NCI-H2196 treated with DMSO at 0.1 percent for 48 hours (cell line): ENCODE measurements at regions not wholly inside any gene's neighbourhood (a gene's known extent, or its start where the extent isn't known, plus 50 kb on each side); places are given as distances from the start of the nearest gene placed in this dataset.
A peak's percentile ranks its signal among the peaks of the same experiment; 100 is the strongest.

ENCODE experiments used
- DNase-seq: peaks from one replicate; lab custom pipeline; 2025; ENCODE audit not compliant: unreplicated experiment; lab: John Stamatoyannopoulos, UW

DNA sequence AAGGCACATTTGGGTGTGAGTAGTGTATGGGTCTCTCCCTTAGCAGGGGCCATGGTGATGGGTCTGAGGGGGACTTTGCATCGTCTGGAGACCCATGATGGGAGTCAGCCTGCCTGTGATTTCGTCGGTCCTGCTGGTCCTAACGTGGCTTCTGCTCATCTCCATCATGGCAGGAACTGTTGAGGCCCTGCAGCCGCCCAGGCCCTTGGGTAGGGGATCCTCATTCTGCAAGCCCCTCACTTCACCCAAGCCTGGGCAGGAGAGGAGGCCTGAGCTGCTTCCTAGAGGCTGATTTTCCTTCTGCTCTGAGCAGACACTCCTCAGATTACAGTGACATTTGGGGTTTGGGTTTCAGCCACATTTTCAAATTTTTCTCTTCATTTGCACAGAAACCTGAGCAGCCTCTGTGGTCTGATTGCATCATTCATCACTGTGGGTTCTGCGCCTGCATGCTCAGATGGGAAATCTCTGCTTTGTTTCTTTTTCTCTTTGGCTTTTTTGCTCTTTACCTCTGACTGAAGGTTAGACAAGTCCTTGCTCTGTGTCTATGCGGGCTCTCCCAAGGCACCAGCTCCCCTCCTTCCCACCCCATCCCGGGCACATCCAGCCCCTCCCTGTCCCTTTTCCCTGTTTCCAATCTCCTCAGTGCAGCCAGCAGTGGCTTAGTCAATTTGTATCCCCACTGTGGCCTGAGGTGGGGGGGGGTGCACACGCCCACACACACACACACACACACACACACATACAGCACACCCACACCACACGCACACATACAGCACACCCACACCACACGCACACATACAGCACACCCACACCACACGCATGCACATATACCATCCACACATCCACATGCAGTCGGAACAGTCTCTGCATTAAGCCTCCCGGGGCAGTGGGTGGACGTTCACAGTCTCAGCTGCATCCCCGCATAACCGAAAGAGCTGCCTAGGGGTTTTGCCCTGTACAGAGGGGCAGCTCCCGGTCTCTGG is 305.4 kb upstream of the HS6ST1 start:
- DNase-seq: peak; percentile 4

DNA sequence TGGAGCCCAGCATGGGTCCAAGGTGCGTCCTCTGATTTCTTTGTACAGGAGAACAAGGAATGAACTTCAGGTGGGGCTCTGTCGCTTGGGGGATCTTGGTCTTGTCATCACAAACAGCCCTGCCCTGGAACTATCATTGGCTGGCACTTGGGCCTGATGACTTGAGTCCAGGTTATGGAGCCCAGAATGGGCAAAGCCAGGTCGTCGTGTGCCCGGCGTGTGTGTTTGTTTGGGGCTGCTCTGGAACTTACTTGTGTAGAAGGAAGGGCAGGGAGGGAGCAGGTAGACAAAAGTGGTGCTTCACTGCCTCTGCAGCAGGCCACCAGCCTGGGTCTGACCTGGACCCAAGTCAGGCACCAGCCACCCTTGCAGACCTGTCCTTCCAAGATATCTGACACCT is 306.3 kb upstream of the HS6ST1 start:
- no peak for DNase-seq

DNA sequence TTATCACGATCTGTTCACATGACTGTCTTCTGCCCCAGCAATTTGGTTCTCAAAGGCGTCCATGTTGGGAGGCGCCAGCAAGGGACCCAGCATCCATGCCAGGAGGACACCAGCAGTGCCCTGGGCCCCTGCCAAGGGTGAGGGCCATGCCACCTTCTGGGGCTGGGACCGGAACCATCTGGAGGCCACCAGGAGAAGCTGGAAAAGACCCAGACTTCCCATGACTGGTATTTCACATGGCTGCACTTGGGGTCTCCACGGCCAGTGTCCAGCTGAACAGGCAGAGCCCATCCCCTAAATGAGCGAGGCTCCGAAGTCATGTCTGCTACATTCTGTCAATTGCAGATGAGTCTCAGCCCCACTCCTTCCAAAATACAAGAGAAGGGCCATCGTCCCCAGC is 306.8 kb upstream of the HS6ST1 start:
- DNase-seq: no peak

DNA sequence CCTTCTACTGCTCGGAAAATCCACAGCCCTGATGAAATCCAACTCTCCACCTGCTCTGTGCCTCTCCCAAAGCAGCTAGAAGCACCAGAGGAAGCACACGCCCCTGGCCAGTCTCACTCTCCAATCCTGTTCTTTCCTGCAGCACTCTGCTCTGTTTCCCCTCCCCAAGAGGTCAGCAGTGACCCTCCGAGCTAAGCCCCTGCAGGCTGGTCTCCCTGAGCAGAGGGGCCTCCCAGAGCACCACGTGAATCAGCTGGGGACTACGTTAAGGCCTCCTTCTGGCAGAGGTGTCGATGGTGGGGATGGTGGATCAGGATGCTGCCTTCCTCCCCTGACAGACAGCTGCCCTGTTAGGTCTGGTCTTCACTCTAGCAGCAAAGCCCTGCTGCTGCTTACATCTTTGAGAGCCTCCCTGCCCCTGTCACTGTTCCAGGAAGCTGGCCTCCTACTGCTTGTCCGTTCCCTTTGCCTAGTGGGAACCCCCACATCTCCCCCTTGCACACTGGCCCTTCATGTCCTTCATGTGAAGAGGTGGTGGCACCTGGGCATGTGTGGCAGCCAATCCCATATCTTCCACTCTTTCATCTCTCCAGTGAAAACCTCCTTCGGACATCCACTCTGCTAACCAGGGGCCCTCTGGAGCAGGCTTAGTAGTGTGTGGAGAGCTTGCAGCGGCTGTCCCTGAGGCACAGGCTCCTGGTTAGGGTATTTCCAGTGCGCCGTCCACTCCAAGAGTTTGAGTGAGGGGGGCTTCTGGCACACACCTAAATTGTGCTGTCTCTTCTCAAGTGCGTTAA is 307.5 kb upstream of the HS6ST1 start:
- no peak for DNase-seq

DNA sequence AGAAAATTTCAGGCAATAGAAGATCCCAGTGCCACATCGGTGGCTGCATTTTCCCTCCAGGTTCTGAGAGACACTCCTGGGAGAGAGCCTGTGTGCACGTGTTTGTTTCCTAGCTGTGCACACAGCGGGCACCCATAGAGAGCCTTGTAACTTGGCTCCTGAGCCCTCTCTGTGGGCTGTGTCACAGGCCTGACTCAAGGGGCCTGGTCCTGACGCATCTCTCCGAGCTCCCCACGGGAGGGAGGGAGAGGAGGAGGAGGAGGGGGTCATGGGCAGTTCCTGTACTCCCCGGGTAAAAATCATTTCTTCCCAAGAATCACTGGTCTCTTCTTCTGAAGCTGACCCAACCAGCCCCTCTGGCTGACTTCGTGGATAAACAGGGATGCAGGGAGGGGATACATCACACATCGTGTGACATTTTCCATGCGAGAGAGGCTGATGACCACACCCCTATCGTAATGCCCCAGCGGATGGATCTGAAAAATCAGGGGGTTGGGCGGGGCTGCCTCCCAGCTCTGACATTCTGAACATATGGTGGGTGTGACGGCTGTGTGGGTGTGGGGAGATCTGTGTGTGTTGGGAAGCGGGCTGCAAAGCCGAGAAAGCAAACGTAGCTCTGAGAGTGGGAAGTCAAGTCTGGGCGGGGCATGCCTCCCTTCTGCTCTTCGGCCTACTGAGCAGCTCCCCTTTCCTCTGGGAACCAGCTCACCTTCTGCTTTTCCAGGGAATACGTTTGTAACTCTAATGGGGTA is 308.3 kb upstream of the HS6ST1 start:
- no peak for DNase-seq

DNA sequence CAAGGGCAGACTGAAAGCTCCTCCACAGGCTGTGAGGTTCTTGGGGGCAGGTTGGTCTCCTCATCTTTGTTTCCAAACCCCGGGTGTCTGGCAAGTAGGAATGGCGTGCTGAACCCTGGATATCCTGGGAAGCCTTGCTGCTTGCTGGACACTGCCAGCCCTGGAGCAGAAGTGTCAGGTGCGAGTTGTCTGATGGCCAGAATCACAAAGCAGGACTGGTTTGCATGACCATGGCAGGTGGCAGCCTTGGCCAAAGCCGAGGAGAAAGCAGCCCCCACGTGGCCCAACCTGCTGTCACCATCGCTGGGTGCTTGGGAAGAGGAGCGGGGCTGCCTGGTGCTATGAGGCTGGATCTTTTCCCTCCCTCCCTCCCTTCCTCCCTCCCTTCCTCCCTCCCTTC is 309.5 kb upstream of the HS6ST1 start:
- DNase-seq: no peak

DNA sequence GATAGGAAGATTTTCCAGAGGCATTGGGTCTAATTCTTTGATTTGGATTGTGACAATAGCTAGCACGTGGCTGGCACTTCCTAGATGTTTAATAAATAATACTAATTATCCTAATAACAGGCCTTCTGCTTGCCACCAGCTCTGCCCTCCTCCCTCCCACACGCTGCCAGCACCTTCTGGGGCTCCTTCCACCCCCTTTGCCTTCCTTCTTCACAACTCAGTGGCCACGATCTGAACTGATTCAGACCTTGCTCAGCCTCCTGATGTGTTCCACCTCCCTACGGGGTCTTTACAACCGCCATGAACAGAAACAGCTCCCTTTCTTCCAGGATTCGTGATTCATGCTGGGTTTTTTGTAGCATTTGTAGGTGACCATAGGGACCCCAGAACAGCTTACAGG is 310.3 kb upstream of the HS6ST1 start:
- DNase-seq: no peak

DNA sequence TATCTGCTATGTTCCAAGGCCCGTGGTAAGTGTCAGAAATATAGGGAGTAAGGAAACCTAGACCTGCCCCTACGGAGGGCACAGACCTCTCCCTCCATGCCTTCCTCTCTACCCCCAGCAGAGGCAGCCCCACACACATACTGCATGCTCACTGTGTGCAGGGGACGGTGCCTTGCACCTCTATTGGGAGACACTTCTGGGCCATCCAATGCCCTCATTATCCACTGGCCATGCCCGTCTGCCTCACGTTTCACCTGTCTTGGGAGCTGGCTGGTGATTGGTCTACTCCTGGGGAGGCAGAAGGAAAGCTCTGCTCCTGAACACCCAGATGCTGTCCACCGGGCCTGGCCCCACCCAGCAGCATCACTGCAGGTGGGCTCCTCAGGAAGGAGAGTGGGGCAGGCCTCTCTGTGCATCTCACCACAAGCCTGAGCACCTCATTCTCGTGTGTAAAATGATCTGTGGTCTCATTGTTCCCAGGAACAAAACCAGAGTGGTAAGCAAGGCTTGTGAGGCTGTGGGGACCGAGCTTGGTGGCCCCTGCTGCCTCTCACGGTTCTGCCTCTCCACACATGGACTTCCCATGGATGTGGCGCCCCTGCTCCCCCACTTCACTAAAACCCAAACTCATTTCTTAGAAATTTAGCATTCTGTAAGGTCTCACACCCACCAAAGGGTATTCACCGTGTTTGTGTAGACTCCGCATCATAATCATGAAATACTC is 312.5 kb upstream of the HS6ST1 start:
- no peak for DNase-seq

DNA sequence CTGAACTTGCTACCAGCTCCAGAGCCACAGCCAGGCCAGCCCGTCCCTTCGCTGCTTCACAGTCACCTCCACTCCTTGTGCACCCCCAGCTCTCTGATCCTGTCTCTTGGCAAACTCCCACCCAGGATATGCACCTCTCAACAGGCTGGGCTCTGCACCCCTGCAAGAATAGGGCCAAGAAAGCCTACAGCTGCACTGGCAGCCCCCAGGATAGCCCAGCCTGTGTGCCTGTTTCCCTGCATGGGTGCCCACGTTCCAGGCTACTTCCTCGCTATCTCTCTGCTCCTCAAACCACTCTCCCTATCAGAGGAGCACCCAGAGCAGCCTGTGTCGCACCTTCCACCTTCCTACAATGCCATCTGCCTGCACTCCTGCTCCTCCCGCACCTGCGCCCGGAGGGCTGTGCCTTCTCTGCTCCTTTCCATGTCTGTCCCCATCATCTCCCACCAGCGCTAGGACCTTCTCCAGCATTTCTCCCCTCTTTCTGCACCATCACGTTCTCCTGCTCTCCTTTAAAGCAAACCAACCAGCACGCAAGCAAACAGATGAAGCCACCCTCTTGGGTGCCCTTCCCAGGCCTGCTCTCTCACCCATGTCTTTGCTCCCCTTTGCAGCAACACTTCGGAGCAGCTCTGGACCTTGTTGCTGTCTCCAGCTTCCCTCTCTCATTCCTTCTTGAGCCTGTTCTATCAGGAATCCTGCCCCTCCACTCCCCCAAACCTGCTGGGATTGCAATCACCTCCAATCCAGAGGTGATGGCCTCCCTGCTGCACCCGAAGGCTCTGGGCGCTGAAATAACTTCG is 313.2 kb upstream of the HS6ST1 start:
- no peak for DNase-seq

DNA sequence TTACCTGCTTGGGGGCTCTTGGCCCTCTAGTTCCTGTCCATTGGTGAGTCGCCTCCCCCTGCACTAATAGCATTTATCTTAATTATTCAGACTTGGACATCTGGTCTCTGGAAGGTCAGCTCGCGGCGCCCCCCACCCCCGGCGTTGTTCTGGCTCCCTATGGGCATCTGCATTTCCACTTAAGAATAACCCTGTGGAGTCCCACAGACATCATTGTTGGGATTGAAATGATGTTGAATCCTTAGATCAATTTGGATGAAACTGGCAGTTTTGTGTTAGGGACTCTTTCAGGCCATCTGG is 313.8 kb upstream of the HS6ST1 start:
- DNase-seq: no peak

DNA sequence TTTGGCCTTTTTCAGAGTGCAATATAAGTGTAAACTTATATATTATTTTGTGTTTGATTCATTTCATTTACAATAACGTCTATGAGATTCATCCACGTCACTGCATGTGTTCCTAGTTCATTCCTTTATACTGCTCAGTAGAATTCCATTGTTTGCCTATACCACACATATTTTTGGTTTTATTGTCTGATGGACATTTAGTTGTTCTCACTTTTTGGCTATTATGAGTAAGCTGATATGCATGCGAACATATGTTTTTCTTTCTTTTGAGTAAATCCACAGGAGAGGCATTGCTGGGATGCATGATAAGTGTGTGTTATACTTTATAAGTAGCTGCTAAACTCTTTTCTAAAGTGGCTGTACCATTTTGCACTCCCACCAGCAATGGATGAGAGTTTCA is 314.8 kb upstream of the HS6ST1 start:
- no peak for DNase-seq

DNA sequence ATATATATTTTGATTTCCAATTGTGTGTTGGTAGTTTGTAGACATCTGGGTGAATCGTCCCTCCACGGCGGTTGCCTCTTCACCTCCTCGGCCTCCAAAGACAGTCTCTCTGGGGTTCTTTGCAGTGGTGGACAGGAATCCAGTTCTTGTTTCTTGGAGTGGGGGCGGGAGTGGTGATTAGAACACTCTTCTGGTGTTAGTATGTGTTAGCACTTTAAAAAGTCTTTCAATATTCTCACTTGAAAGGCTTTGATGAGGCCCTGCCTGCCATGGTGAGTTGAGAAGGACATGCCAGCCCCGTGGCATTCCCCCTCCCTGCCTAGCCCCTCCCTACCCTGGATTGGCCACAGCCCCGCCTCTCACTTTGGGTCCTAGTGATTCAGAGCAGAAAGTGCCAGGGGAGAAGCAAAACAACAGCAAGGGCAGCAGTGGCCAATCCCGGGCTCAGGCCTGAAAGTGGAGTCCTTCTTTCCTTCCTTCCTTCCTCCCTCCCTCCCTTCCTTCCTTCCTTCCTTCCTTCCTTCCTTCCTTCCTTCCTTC is 316.8 kb upstream of the HS6ST1 start:
- no peak for DNase-seq

DNA sequence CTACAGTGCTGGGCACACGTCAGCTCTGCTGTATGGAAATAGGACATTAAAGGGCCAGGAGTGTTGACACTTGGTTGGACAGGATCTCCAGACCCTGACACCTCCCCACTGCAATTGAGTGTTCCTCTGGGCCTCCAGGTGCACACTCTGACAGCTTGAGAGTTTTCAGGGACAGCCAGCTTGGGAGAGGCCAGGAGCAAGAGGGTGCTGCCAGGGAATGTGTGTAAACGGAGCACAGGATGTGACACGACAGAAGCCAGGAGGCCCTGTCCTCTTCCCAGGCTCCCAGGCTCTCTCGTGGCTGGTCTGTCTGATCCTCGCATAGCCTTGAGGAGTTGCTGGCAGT is 318.1 kb upstream of the HS6ST1 start:
- DNase-seq: no peak

DNA sequence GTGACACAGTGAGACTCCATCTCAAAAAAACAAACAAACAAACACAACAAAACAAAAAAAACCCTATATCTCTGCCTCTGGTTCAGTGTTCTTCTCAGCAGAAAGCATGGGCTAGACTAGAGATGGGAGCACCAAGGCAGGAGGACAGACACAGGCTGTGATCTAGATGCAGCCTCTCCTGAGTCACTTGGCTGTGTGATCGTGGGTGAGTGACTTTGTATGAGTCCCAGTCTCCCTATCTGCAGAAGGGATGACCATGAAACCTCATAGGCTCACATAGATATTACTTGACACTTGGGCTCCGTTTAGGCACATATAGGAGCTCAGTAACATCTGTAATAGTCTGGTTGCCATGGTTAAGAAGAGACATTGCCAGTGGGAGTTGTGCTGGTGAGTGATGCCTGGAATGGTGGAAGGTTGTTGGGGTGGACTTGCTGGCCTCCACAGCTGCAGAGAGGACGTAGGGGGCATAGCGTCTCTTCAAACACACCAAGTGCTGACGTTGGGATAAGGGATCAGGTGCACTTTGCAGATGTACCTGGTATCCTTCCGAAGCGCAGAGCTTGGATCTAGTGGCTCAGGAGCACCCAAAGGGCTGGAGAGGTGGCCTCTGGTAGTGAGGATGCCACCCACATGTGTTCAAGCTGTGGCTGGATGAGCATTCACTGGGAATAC is 318.9 kb upstream of the HS6ST1 start:
- no peak for DNase-seq

DNA sequence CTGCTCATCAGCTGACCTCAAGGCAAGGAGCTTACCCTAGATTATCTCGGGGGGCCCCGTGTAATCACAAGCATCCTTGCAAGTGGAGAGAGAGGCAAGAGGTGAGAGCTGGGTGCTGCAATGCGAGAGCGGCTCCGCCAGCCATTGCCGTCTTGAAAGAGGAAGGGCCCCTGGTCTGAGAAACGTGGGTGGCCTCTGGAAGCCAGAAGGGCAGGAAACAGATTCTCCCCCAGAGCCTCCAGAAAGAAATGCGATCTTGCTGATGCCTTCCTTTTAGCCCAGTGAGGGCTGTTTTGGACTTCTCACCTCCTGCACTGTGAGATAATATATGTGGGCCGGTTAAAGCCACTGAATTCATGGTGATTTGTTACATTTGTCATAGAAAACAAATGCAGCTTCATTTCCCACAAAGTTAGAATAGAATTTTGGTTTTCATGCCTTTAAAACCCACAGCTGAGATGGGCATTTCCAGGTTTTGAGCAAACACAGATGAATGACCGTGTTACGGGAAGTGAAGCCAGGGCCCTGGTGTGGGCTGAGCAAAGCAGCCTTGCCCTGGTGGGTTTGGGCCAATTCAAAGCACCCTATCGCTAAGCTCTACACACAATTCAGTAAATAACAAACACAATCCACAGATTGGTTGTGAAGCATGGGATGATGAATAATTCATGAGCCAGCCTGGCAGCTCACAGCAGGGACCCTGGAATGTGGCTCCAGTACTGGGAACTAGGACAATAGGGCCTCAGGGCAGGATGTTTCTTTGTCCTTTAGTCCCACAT is 319.9 kb upstream of the HS6ST1 start:
- DNase-seq: no peak

DNA sequence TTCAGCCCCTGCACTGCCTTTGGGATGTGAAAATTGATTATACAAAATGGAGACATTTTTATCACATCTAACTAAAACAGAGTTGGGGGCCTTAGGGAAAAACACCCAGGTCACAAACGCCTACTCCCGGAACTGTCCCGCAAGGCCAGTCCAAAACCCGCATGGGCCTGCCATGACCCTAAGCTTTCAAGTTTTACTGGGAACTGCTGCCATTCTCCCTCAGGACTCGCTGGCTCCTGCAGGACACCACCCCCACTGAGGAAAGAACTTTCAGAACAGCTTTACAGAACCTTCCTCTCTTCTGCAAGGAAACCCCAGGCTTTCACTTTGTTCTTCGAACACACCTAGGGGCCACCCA is 320.4 kb upstream of the HS6ST1 start:
- DNase-seq: no peak

DNA sequence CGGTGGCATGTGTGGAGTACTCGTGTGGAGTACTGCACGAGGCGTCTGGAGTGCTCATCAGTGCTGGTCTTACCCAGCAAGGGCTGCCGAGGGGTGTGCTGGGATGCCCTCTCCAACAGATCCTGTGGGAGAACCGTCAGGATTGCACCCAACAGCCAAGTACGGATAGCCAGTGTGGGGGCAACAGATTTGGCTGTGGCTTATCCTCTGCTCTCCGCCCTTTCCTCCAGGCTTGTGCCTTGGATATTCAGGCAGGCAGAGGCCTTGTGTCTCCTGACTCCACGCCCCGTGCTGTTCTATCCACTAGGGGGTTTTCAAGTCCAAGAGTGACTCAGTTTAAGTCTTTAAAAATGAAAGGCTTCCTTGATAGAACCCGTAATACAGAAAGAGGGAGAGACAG is 321.0 kb upstream of the HS6ST1 start:
- DNase-seq: no peak

DNA sequence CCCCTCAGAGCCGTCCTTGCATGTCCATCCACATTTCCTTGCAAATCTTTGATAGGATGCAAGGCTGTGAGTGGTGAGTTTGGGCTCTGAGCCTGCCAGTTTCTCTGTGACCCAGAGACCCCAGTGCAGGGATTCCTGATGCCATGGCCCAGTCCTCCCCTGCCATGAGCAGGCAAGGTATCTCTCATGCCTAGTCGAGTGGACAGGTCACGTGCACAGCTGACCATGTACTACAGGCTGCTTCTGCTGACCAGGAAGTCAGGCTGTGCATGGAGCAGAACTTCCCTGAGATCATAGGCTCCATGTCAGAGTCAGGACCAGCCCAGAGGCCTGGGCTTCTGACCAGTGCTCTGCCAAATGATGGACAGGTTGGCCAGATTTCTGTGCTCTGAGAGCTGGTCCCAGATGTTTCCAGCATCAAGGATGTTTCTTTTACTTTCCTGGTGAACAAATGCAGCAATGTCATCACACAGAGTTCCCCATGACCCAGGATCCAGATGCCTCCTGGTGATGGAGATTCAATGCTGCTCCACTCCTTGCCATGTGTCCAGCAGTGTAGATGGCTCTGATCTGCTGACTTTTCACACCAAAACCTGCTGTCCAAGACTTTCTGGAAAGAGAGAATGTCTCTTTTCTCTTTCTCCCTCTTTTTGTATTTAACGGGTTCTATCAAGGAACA is 321.6 kb upstream of the HS6ST1 start:
- DNase-seq: no peak
